Transverse colon (tissue), 4 donors: ENCODE measurements at regions not wholly inside any gene's neighbourhood (a gene's known extent, or its start where the extent isn't known, plus 50 kb on each side); places are given as distances from the start of the nearest gene placed in this dataset.

Source experiments
- EP300 ChIP-seq: sonication (generic); formaldehyde crosslinking; IDR thresholded peaks from one replicate; pipeline ENCODE4 v1.6.1; 2017; ENCODE audit warnings: antibody characterized with exemption, low read depth
- POLR2A ChIP-seq: fragments of 450-650 bp; IDR thresholded peaks from one replicate; pipeline ENCODE4 v1.6.1; 2016; ENCODE audit warnings: antibody characterized with exemption, mild to moderate bottlenecking, moderate library complexity
- POLR2AphosphoS5 ChIP-seq, 3 donors: sonication (generic); formaldehyde crosslinking; IDR thresholded peaks; one replicate each; pipeline ENCODE4 v1.6.1; 2016; ENCODE audit warnings: antibody characterized with exemption in 3 of 3
- TF ChIP-seq, protein P1 (sequence below), 5 experiments: fragments of 200-600 bp in 3 of 5; fragments of 450-650 bp in 2 of 5; sonication (generic) in 3 of 5; IDR thresholded peaks; 1 replicate in 2 of 5; 2 replicates in 3 of 5; pipeline ENCODE4 v1.5.1; 2016 to 2017; ENCODE audit warnings: antibody characterized with exemption in 5 of 5, inconsistent platforms in 3 of 5, mild to moderate bottlenecking in 2 of 5, moderate library complexity in 1 of 5

DNA sequence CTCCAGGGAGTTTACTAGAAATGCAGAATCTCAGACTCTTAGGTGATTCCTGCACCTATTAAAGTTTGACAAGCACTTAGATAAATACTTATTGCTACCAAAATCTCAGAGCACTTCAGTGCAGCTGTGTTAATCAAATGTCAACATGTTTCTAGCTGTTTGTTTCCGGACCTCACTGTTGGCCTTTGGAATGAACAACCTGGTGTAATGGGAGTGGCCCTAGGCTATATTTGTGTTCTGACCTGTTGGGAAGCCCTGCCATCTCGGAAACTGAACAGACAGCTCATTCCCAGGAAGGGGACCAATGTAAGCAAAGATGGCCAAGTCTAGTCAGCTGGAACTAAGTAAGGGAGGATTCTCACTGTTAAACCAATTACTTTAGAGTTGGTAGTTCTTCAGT lies 145.0 kb upstream of the SLC28A3 start:
- TF ChIP-seq, protein P1, sequence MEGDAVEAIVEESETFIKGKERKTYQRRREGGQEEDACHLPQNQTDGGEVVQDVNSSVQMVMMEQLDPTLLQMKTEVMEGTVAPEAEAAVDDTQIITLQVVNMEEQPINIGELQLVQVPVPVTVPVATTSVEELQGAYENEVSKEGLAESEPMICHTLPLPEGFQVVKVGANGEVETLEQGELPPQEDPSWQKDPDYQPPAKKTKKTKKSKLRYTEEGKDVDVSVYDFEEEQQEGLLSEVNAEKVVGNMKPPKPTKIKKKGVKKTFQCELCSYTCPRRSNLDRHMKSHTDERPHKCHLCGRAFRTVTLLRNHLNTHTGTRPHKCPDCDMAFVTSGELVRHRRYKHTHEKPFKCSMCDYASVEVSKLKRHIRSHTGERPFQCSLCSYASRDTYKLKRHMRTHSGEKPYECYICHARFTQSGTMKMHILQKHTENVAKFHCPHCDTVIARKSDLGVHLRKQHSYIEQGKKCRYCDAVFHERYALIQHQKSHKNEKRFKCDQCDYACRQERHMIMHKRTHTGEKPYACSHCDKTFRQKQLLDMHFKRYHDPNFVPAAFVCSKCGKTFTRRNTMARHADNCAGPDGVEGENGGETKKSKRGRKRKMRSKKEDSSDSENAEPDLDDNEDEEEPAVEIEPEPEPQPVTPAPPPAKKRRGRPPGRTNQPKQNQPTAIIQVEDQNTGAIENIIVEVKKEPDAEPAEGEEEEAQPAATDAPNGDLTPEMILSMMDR (IDR thresholded peaks at IDR 0.05) = no peak
- TF ChIP-seq EP300 = no peak
- no peak for TF ChIP-seq POLR2AphosphoS5 (IDR thresholded peaks at IDR 0.05)
- TF ChIP-seq POLR2A = no peak
